ENCODE measurements at regions not wholly inside any gene's neighbourhood (a gene's known extent, or its start where the extent isn't known, plus 50 kb on each side); places are given as distances from the start of the nearest gene placed in this dataset.

DNA sequence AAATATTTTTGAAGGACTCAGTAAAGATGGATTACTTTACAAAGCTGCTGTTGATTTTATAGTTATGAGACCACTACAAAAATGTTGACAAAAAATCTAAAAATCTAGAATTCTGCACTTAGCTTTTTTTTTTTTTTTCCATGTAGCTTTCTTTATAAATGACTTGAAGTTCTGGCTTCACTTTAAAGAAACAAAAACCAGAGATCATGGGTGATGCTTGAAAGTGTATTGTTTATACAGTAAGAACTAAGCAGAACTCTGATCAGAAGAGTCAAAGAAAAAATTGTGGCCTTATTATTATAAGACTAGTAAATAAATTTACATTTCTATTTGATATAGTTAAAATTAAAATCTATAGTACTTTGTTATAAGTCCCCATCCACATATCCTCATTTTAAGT, 301.7 kb downstream of the BLID start:
- TF ChIP-seq E2F1 (CRISPR knock-in tag; IDR thresholded peaks at IDR 0.05), result no peak
- TF ChIP-seq ZBTB21 (CRISPR knock-in tag; IDR thresholded peaks at IDR 0.05; ENCODE audit: borderline replicate concordance), result no peak
- TF ChIP-seq, protein P1, sequence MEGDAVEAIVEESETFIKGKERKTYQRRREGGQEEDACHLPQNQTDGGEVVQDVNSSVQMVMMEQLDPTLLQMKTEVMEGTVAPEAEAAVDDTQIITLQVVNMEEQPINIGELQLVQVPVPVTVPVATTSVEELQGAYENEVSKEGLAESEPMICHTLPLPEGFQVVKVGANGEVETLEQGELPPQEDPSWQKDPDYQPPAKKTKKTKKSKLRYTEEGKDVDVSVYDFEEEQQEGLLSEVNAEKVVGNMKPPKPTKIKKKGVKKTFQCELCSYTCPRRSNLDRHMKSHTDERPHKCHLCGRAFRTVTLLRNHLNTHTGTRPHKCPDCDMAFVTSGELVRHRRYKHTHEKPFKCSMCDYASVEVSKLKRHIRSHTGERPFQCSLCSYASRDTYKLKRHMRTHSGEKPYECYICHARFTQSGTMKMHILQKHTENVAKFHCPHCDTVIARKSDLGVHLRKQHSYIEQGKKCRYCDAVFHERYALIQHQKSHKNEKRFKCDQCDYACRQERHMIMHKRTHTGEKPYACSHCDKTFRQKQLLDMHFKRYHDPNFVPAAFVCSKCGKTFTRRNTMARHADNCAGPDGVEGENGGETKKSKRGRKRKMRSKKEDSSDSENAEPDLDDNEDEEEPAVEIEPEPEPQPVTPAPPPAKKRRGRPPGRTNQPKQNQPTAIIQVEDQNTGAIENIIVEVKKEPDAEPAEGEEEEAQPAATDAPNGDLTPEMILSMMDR (IDR thresholded peaks at IDR 0.05), result no peak
- TF ChIP-seq USF2 (CRISPR knock-in tag; IDR thresholded peaks at IDR 0.05), result no peak
- TF ChIP-seq IRF1 (CRISPR knock-in tag; IDR thresholded peaks at IDR 0.05), result no peak
- TF ChIP-seq, protein P2, sequence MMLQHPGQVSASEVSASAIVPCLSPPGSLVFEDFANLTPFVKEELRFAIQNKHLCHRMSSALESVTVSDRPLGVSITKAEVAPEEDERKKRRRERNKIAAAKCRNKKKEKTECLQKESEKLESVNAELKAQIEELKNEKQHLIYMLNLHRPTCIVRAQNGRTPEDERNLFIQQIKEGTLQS (CRISPR knock-in tag; conservative IDR thresholded peaks at IDR 0.05), result no peak
- no peak for TF ChIP-seq FOXK1 (CRISPR knock-in tag; IDR thresholded peaks at IDR 0.05)
- TF ChIP-seq ATF2 (CRISPR knock-in tag; IDR thresholded peaks at IDR 0.05; ENCODE audit: borderline replicate concordance, low read depth), result no peak
- TF ChIP-seq, protein P3, sequence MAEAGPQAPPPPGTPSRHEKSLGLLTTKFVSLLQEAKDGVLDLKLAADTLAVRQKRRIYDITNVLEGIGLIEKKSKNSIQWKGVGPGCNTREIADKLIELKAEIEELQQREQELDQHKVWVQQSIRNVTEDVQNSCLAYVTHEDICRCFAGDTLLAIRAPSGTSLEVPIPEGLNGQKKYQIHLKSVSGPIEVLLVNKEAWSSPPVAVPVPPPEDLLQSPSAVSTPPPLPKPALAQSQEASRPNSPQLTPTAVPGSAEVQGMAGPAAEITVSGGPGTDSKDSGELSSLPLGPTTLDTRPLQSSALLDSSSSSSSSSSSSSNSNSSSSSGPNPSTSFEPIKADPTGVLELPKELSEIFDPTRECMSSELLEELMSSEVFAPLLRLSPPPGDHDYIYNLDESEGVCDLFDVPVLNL (CRISPR knock-in tag; IDR thresholded peaks at IDR 0.05; ENCODE audit: borderline replicate concordance, low read depth), result no peak
- TF ChIP-seq GRHL2 (CRISPR knock-in tag; IDR thresholded peaks at IDR 0.05; ENCODE audit: insufficient replicate concordance, severe bottlenecking), result no peak
